Liver (tissue), 8 donors: ENCODE measurements at regions not wholly inside any gene's neighbourhood (a gene's known extent, or its start where the extent isn't known, plus 50 kb on each side); places are given as distances from the start of the nearest gene placed in this dataset.

ENCODE experiments used
- DNase-seq: peaks from one replicate; pipeline ENCODE4 v3.0.0-alpha.2; 2017; ENCODE audit warnings: low spot score
- H3K27ac ChIP-seq, 2 donors: one replicate each; pipeline ENCODE4 v1.7.0; 2013; ENCODE audit warnings: inconsistent platforms in 2 of 2, low read length in 2 of 2, control low read depth in 1 of 2, low read depth in 1 of 2, mild to moderate bottlenecking in 1 of 2
- H3K27me3 ChIP-seq, 4 donors: one replicate each; pipeline versions ENCODE4 v1.6.1 to v1.7.0; 2013; ENCODE audit warnings: low read length in 3 of 4, inconsistent platforms in 1 of 4, mild to moderate bottlenecking in 1 of 4, moderate library complexity in 1 of 4; ENCODE audit not compliant: control insufficient read depth in 4 of 4, insufficient read depth in 4 of 4
- H3K36me3 ChIP-seq, 4 donors: one replicate each; pipeline versions ENCODE4 v1.6.1 to v1.7.0; 2013; ENCODE audit warnings: low read length in 3 of 4, mild to moderate bottlenecking in 3 of 4, low read depth in 1 of 4, moderate library complexity in 1 of 4; ENCODE audit not compliant: control insufficient read depth in 4 of 4, insufficient read depth in 3 of 4
- H3K4me1 ChIP-seq, 4 donors: one replicate each; pipeline versions ENCODE4 v1.6.1 to v1.7.0; 2013; ENCODE audit warnings: low read length in 3 of 4, mild to moderate bottlenecking in 3 of 4, moderate library complexity in 1 of 4; ENCODE audit not compliant: control insufficient read depth in 4 of 4, insufficient read depth in 4 of 4
- H3K4me3 ChIP-seq, 3 donors: one replicate each; pipeline versions ENCODE4 v1.6.1 to v1.7.0; 2013; ENCODE audit warnings: low read length in 3 of 3, control low read depth in 1 of 3, low read depth in 1 of 3, mild to moderate bottlenecking in 1 of 3
- H3K9ac ChIP-seq, 2 donors: one replicate each; pipeline ENCODE4 v1.7.0; 2013; ENCODE audit warnings: low read length in 2 of 2, mild to moderate bottlenecking in 2 of 2, moderate library complexity in 2 of 2, control low read depth in 1 of 2, low read depth in 1 of 2
- H3K9me3 ChIP-seq, 4 donors: one replicate each; pipeline versions ENCODE4 v1.6.1 to v1.7.0; 2013; ENCODE audit warnings: low read length in 3 of 4; ENCODE audit not compliant: control insufficient read depth in 4 of 4
- ATF3 ChIP-seq: IDR thresholded peaks from 2 replicates; pipeline ENCODE4 v1.6.1; 2016; ENCODE audit warnings: antibody characterized with exemption
- CTCF ChIP-seq: fragments of 150-350 bp; IDR thresholded peaks from 2 replicates; pipeline ENCODE4 v1.5.1; 2017; ENCODE audit warnings: improper control_type of control experiment, low read depth, low read length; ENCODE audit not compliant: missing input control
- FOXA1 ChIP-seq: IDR thresholded peaks from 2 replicates; pipeline ENCODE4 v1.6.1; 2016; ENCODE audit warnings: antibody characterized with exemption
- FOXA2 ChIP-seq: IDR thresholded peaks from 2 replicates; pipeline ENCODE4 v1.6.1; 2016; ENCODE audit warnings: antibody characterized with exemption
- GABPA ChIP-seq, 2 donors: IDR thresholded peaks in 1 of 2; conservative IDR thresholded peaks in 1 of 2; 2 replicates each; pipeline ENCODE4 v1.6.1; 2016; ENCODE audit warnings: antibody characterized with exemption in 2 of 2, mild to moderate bottlenecking in 1 of 2, moderate library complexity in 1 of 2
- HNF4A ChIP-seq, 2 donors: conservative IDR thresholded peaks; 2 replicates each; pipeline ENCODE4 v1.6.1; 2016; ENCODE audit warnings: antibody characterized with exemption in 2 of 2, mild to moderate bottlenecking in 2 of 2
- HNF4G ChIP-seq: IDR thresholded peaks from 2 replicates; pipeline ENCODE4 v1.6.1; 2016; ENCODE audit warnings: antibody characterized with exemption
- JUND ChIP-seq, 2 donors: IDR thresholded peaks; 2 replicates each; pipeline ENCODE4 v1.6.1; 2016; ENCODE audit warnings: antibody characterized with exemption in 2 of 2
- RXRA ChIP-seq, 2 donors: IDR thresholded peaks; 2 replicates each; pipeline ENCODE4 v1.6.1; 2017 to 2018; ENCODE audit warnings: antibody characterized with exemption in 2 of 2, mild to moderate bottlenecking in 1 of 2
- SP1 ChIP-seq: IDR thresholded peaks from 2 replicates; pipeline ENCODE4 v1.6.1; 2018; ENCODE audit warnings: antibody characterized with exemption, mild to moderate bottlenecking
- YY1 ChIP-seq: IDR thresholded peaks from 2 replicates; pipeline ENCODE4 v1.6.1; 2016; ENCODE audit warnings: antibody characterized with exemption, mild to moderate bottlenecking
- WGBS: extraction: QIAGEN DNeasy Blood & Tissue Kit; methylation state at CpG from one replicate; pipeline ENCODE4 v1.1.7; 2013; 5-methylcytosine and 5-hydroxymethylcytosine counted together
- donor health status: healthy.
- donor health status: healthy.
- donor health status: healthy.
- donor health status: healthy.
- donor health status: healthy.

GRCh38 chrX:40247848-40248622, 150.3 kb upstream of the BCOR start:
- Histone ChIP-seq H3K27me3 (peaks cover 0 to 5% (median 0%) of the 10 kb centered on the region in 4 donors), H3K27ac (no peak overlapping the region), H3K4me3 (no peak overlapping the region), H3K4me1 (no peaks in the 10 kb centered on the region), H3K9me3 (no peaks in the 10 kb centered on the region), H3K36me3 (no peaks in the 10 kb centered on the region), H3K9ac (no peak overlapping the region)
- no peak for TF ChIP-seq HNF4A (conservative IDR thresholded peaks at IDR 0.05)
- no peak for TF ChIP-seq CTCF
- TF ChIP-seq ATF3 = no peak
- DNase-seq = no peak
- WGBS = 74% methylated on average over 13 of the region's 13 CpGs

- 93% methylated on average over 1 of the region's 1 CpG for WGBS
- DNase-seq = no peak
These were observed 149.6 kb upstream of the BCOR start for GRCh38 chrX:40247382-40247781.

More at GRCh38 chrX:40247382-40247781, 149.6 kb upstream of the BCOR start:
- H3K4me3 ChIP-seq = no peak overlapping the region
- H3K27me3 ChIP-seq = peaks cover 0 to 5% (median 0%) of the 10 kb centered on the region in 4 donors
- no peak overlapping the region for H3K9ac ChIP-seq
- no peaks in the 10 kb centered on the region for H3K9me3 ChIP-seq
- no peaks in the 10 kb centered on the region for H3K4me1 ChIP-seq
- TF ChIP-seq JUND (IDR thresholded peaks at IDR 0.05) = no peak
- no peak for TF ChIP-seq SP1
- no peak for TF ChIP-seq HNF4A (conservative IDR thresholded peaks at IDR 0.05)
- no peak for TF ChIP-seq FOXA2
- TF ChIP-seq HNF4G = no peak
- no peak for TF ChIP-seq RXRA (IDR thresholded peaks at IDR 0.05)
- TF ChIP-seq GABPA (IDR thresholded peaks at IDR 0.05 in 1 of 2, conservative IDR thresholded peaks at IDR 0.05 in 1 of 2) = no peak
- no peak for TF ChIP-seq YY1
- TF ChIP-seq CTCF = no peak
- TF ChIP-seq ATF3 = no peak
- no peak for TF ChIP-seq FOXA1
- no peak overlapping the region for H3K27ac ChIP-seq
- H3K36me3 ChIP-seq = no peaks in the 10 kb centered on the region
